GM23248 (cell line): ENCODE measurements at regions not wholly inside any gene's neighbourhood (a gene's known extent, or its start where the extent isn't known, plus 50 kb on each side); places are given as distances from the start of the nearest gene placed in this dataset.

Experiments used
- EZH2 ChIP-seq: fragments of 200-600 bp; sonication (generic); IDR thresholded peaks from 2 replicates; pipeline ENCODE4 v1.6.1; 2018; ENCODE audit warnings: antibody characterized with exemption, mild to moderate bottlenecking; ENCODE audit not compliant: insufficient read depth, poor library complexity, severe bottlenecking
- EZH2phosphoT487 ChIP-seq: fragments of 200-600 bp; sonication (generic); IDR thresholded peaks from 2 replicates; pipeline ENCODE4 v1.6.1; 2018; ENCODE audit warnings: antibody characterized with exemption, moderate library complexity, mild to moderate bottlenecking, low read depth; ENCODE audit not compliant: insufficient read depth

DNA sequence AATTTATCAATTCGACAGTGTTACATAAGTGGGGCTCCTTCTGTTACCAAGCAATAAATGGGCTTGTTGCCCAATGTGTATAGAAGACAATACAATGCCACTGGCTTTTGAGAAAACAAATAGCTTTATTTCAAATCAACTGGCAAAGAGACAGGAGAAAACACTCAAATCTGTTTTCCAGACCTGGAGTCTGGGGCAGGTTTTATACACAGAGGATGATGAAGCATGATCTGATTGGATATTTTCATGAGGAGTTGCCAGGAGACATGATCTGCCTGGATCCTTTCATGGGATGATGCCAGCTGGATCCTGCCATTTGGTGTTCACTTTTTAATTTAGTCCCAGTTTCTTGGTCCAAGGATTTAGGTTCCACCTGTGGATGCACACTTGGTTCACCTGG, 287.9 kb downstream of the CXXC4 start:
- TF ChIP-seq EZH2 (no peak), EZH2phosphoT487 (no peak)
